HCT116 (cell line): ENCODE measurements at regions not wholly inside any gene's neighbourhood (a gene's known extent, or its start where the extent isn't known, plus 50 kb on each side); places are given as distances from the start of the nearest gene placed in this dataset.

Source experiments
- ATAC-seq: fragments of 200-7000 bp; cut with Tn5 transposase; 2 replicates; pipeline ENCODE4 v1.9.1; 2020; ENCODE audit warnings: mild to moderate bottlenecking, moderate library complexity
- BruUV-seq: library from RNA; stranded (reverse); fragments of 400-500 nt; replicated peaks from 2 replicates; lab custom pipeline; 2021; lab: Mats Ljungman, UMichigan
- CTCF ChIA-PET: fragments of 300-600 bp; sonication (Branson Sonifier 250); formaldehyde crosslinking; loops from one replicate; lab custom pipeline; 2021; ENCODE audit warnings: antibody characterized with exemption; lab: Charles Lee
- POLR2A ChIA-PET: fragments of 300-600, 350-600 bp; sonication (Branson Sonifier 250); formaldehyde crosslinking; loops from one replicate; lab custom pipeline; 2021; ENCODE audit warnings: antibody characterized with exemption; lab: Charles Lee
- RAD21 ChIA-PET, 2 experiments: fragments of 300-600 bp; sonication (Branson Sonifier 250); formaldehyde crosslinking; loops; one replicate each; lab custom pipeline; 2023; ENCODE audit warnings: low total read pairs in 2 of 2; ENCODE audit not compliant: uncharacterized antibody in 2 of 2, unreplicated experiment in 2 of 2, low non-redundant PET in 1 of 2; lab: Charles Lee
- DNase-seq: peaks from one replicate; pipeline ENCODE4 v3.0.0-alpha.2; 2010; ENCODE audit warnings: low read depth, low spot score
- H2AFZ ChIP-seq: fragments of 200-600 bp; shearing (Covaris generic), sonication (generic); 2 replicates; pipeline ENCODE4 v1.6.1; 2017; ENCODE audit warnings: low read depth, mixed run types, mixed read lengths, antibody characterized with exemption, low read length; ENCODE audit not compliant: poor library complexity, severe bottlenecking
- H3K27ac ChIP-seq: 2 replicates; pipeline ENCODE4 v1.5.1; 2012; ENCODE audit warnings: low read depth, low read length
- H3K27me3 ChIP-seq: fragments of 200-600 bp; sonication (generic); 2 replicates; pipeline ENCODE4 v1.6.1; 2016; ENCODE audit warnings: mixed run types, low read length, mixed read lengths; ENCODE audit not compliant: insufficient read depth
- H3K36me3 ChIP-seq, 2 experiments: fragments of 200-500 bp in 1 of 2; fragments of 200-600 bp in 1 of 2; sonication (Bioruptor generic) in 1 of 2; sonication (generic) in 1 of 2; 2 replicates each; pipeline versions ENCODE4 v1.5.1 to v1.6.1; 2014 to 2016; ENCODE audit warnings: low read length in 2 of 2, inconsistent platforms in 1 of 2, mixed read lengths in 1 of 2, mixed run types in 1 of 2; ENCODE audit not compliant: insufficient read depth in 2 of 2, control insufficient read depth in 1 of 2
- H3K4me1 ChIP-seq, 2 experiments: fragments of 200-600 bp in 1 of 2; sonication (generic) in 1 of 2; 2 replicates each; pipeline versions ENCODE4 v1.5.1 to v1.6.1; 2012 to 2017; ENCODE audit warnings: low read length in 2 of 2, inconsistent platforms in 1 of 2, mild to moderate bottlenecking in 1 of 2, mixed read lengths in 1 of 2, mixed run types in 1 of 2, moderate library complexity in 1 of 2; ENCODE audit not compliant: insufficient read depth in 2 of 2, control insufficient read depth in 1 of 2
- H3K4me2 ChIP-seq: fragments of 200-600 bp; sonication (generic); 2 replicates; pipeline ENCODE4 v1.6.1; 2017; ENCODE audit warnings: mixed run types, low read length, mixed read lengths
- H3K4me3 ChIP-seq, 2 experiments: fragments of 200-600 bp in 1 of 2; sonication (generic) in 1 of 2; replicated peaks in 1 of 2; 2 replicates each; pipeline ENCODE4 v1.5.1; 2011 to 2016; ENCODE audit warnings: low read length in 2 of 2, control low read depth in 1 of 2, low read depth in 1 of 2, mild to moderate bottlenecking in 1 of 2, mixed read lengths in 1 of 2, mixed run types in 1 of 2
- H3K79me2 ChIP-seq: fragments of 200-600 bp; sonication (generic); 2 replicates; pipeline ENCODE4 v1.6.1; 2017; ENCODE audit warnings: mild to moderate bottlenecking, mixed run types, low read length, moderate library complexity, mixed read lengths; ENCODE audit not compliant: insufficient read depth
- H3K9ac ChIP-seq: fragments of 200-600 bp; sonication (generic); 2 replicates; pipeline ENCODE4 v1.6.1; 2016; ENCODE audit warnings: low read length, mixed read lengths
- H3K9me2 ChIP-seq: fragments of 200-600 bp; sonication (generic), shearing (Covaris generic); 2 replicates; pipeline ENCODE4 v1.6.1; 2017; ENCODE audit warnings: mixed run types, mild to moderate bottlenecking, moderate library complexity; ENCODE audit not compliant: insufficient read depth
- H3K9me3 ChIP-seq, 2 experiments: fragments of 200-500 bp in 1 of 2; fragments of 200-600 bp in 1 of 2; sonication (Bioruptor generic) in 1 of 2; sonication (generic) in 1 of 2; 2 replicates each; pipeline ENCODE4 v1.6.1; 2014 to 2017; ENCODE audit warnings: low read length in 2 of 2, mixed read lengths in 2 of 2, inconsistent platforms in 1 of 2, low read depth in 1 of 2, mild to moderate bottlenecking in 1 of 2, mixed run types in 1 of 2, moderate library complexity in 1 of 2; ENCODE audit not compliant: control insufficient read depth in 1 of 2, insufficient read depth in 1 of 2
- H4K20me1 ChIP-seq: fragments of 200-600 bp; sonication (generic), shearing (Covaris generic); 2 replicates; pipeline ENCODE4 v1.6.1; 2017; ENCODE audit warnings: mixed run types, mild to moderate bottlenecking, moderate library complexity; ENCODE audit not compliant: insufficient read depth
- CEBPB ChIP-seq: IDR thresholded peaks from 2 replicates; pipeline ENCODE4 v1.6.1; 2012; ENCODE audit warnings: low read depth
- ELF1 ChIP-seq: IDR thresholded peaks from 2 replicates; pipeline ENCODE4 v1.6.1; 2012; ENCODE audit warnings: low read depth, borderline replicate concordance
- FOSL1 ChIP-seq: IDR thresholded peaks from 2 replicates; pipeline ENCODE4 v1.6.1; 2012; ENCODE audit warnings: low read depth
- MAX ChIP-seq: IDR thresholded peaks from 2 replicates; pipeline ENCODE4 v1.6.1; 2012
- POLR2A ChIP-seq: IDR thresholded peaks from 2 replicates; pipeline ENCODE4 v1.7.0; 2011; ENCODE audit warnings: borderline replicate concordance; ENCODE audit not compliant: insufficient read depth, insufficient read length; ENCODE audit errors: extremely low read depth
- POLR2AphosphoS5 ChIP-seq: IDR thresholded peaks from 2 replicates; pipeline ENCODE4 v1.6.1; 2011; ENCODE audit warnings: mild to moderate bottlenecking, low read depth, low read length, moderate library complexity
- RAD21 ChIP-seq: IDR thresholded peaks from 2 replicates; pipeline ENCODE4 v1.6.1; 2012; ENCODE audit warnings: low read depth, mild to moderate bottlenecking
- REST ChIP-seq: IDR thresholded peaks from 2 replicates; pipeline ENCODE4 v1.6.1; 2012; ENCODE audit warnings: low read depth
- SIN3A ChIP-seq: IDR thresholded peaks from 2 replicates; pipeline ENCODE4 v1.6.1; 2012; ENCODE audit warnings: low read depth
- SP1 ChIP-seq: IDR thresholded peaks from 2 replicates; pipeline ENCODE4 v1.6.1; 2012; ENCODE audit warnings: low read depth
- TCF7L2 ChIP-seq: IDR thresholded peaks from 2 replicates; pipeline ENCODE4 v1.7.0; 2011; ENCODE audit warnings: borderline replicate concordance, inconsistent platforms; ENCODE audit not compliant: insufficient read depth, insufficient read length; ENCODE audit errors: extremely low read depth
- ZBTB33 ChIP-seq: IDR thresholded peaks from 2 replicates; pipeline ENCODE4 v1.6.1; 2011; ENCODE audit warnings: mild to moderate bottlenecking, low read length, moderate library complexity; ENCODE audit not compliant: insufficient replicate concordance; ENCODE audit errors: extremely low read depth
- ZNF274 ChIP-seq: fragments of 200-500 bp; sonication (Bioruptor generic); IDR thresholded peaks from 2 replicates; pipeline ENCODE4 v1.6.1; 2014; ENCODE audit warnings: mild to moderate bottlenecking, low read depth, low read length, inconsistent platforms
- intact Hi-C: fragments of 100-400 bp; cut with micrococcal nuclease; formaldehyde crosslinking; loops from 2 replicates; pipeline ENCODE4 v1.10.0; 2022
- TF ChIP-seq, protein P1 (sequence below): IDR thresholded peaks from 2 replicates; pipeline ENCODE4 v1.6.1; 2012

- TF ChIP-seq POLR2AphosphoS5 = peak; percentile 32; the same call in 1 of the 2 replicates
- peak; percentile 85 for TF ChIP-seq SP1
- peak; percentile 100 for TF ChIP-seq FOSL1
- no peak for TF ChIP-seq ZNF274
- peak; percentile 76 for TF ChIP-seq CEBPB
These were observed 309.1 kb downstream of the MDFIC start (continued) for GRCh38 chr7:115230882-115231571.

GRCh38 chr7:115229401-115230105 lies 307.7 kb downstream of the MDFIC start:
- H4K20me1 ChIP-seq = no peaks in the 10 kb centered on the region
- DNase-seq (no peak), ATAC-seq (no peak)
- no peaks in the 10 kb centered on the region for H3K9me2 ChIP-seq
- H3K9me3 ChIP-seq = no peaks in the 10 kb centered on the region
- no peaks in the 10 kb centered on the region for H3K79me2 ChIP-seq
- ChIA-PET POLR2A (no interaction called here), RAD21 (no interaction called here), CTCF (no interaction called here)
- H3K9ac ChIP-seq = no peak overlapping the region
- H3K4me2 ChIP-seq = peak overlapping the region; percentile 66; the same call in 1 of the 2 replicates
- no peaks in the 10 kb centered on the region for H3K36me3 ChIP-seq
- no peaks in the 10 kb centered on the region for H3K27me3 ChIP-seq
- intact Hi-C loops = no loop called here
- H3K4me1 ChIP-seq = peaks cover 21 to 33% of the 10 kb centered on the region in 2 experiments; a peak in 3 of 4 replicates
- no peak overlapping the region for H3K27ac ChIP-seq
- no peak overlapping the region for H3K4me3 ChIP-seq
- peak overlapping the region; percentile 45 for H2AFZ ChIP-seq
- BruUV-seq = no TSS peak
- TF ChIP-seq TCF7L2 = peak; percentile 74
- no peak for TF ChIP-seq REST
- TF ChIP-seq, protein P1, sequence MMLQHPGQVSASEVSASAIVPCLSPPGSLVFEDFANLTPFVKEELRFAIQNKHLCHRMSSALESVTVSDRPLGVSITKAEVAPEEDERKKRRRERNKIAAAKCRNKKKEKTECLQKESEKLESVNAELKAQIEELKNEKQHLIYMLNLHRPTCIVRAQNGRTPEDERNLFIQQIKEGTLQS = no peak
- TF ChIP-seq ZNF274 = no peak
- TF ChIP-seq ZBTB33 = no peak
- no peak for TF ChIP-seq POLR2A
- TF ChIP-seq CEBPB = no peak
- no peak for TF ChIP-seq RAD21
- TF ChIP-seq SIN3A = no peak
- TF ChIP-seq ELF1 = no peak
- no peak for TF ChIP-seq MAX
- TF ChIP-seq SP1 = peak; percentile 14; the same call in 1 of the 2 replicates
